SK-MEL-5 (cell line): ENCODE measurements at regions not wholly inside any gene's neighbourhood (a gene's known extent, or its start where the extent isn't known, plus 50 kb on each side); places are given as distances from the start of the nearest gene placed in this dataset.
"Not testable (repeated sequence)": the region's sequence is repeated elsewhere in the genome, so short reads cannot be mapped to it uniquely, and the experiment has no call there.

ENCODE experiments used
- DNase-seq: peaks from one replicate; pipeline ENCODE4 v3.0.0-alpha.2; 2016; ENCODE audit warnings: low read depth, low spot score
- in situ Hi-C: cut with HindIII; loops from 2 replicates; pipeline ENCODE4 v1.10.0; 2016; ENCODE audit warnings: low sequenced_read_pairs, high pct_unique_total_duplicates, low pct_unique_long_range_greater_than_20kb

- in situ Hi-C loops, result no loop called here
- DNase-seq, result no peak
Measured at GRCh38 chr4:186871856-186872255, 148.2 kb upstream of the FAT1 start.

DNA sequence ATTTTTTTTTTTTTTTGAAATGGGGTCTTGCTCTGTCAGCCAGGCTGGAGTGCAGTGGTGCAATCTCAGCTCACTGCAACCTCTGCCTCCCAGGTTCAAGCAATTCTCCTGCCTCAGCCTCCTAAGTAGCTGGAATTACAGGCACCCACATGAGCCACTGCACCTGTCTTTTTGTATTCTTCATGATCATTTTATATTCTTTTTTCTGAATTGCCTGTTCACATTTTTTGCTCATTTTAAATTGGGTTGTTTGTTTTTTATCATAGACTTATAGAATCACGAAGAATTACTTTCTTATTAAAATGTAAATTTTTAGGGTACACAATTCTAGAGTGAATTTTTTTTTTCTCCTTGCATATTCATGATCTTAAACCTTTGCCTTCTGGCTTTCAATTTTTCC, 149.4 kb upstream of the FAT1 start:
- in situ Hi-C loops, result not testable (repeated sequence)

DNA sequence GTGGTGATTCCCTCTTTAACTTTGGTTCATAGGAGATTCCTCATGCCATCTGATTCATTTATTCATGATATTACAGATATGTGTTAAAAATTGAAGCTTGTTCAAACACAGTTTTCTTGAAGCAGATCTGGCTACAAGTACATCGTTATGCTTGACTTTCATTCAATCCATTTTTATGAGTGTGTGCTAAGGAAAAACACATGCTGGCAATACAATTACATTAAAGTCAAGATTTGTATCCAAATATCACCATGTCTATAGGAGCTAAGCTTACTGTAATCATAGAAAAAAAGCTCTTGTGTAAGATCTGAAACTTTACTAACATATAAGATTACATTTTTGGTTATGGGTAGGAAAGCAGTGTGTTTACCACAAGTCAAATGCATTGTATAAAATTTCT, 151.8 kb upstream of the FAT1 start:
- DNase-seq, result no peak
- in situ Hi-C loops, result no loop called here

More for the DNA sequence above, 149.4 kb upstream of the FAT1 start:
- DNase-seq, result not testable (repeated sequence)

DNA sequence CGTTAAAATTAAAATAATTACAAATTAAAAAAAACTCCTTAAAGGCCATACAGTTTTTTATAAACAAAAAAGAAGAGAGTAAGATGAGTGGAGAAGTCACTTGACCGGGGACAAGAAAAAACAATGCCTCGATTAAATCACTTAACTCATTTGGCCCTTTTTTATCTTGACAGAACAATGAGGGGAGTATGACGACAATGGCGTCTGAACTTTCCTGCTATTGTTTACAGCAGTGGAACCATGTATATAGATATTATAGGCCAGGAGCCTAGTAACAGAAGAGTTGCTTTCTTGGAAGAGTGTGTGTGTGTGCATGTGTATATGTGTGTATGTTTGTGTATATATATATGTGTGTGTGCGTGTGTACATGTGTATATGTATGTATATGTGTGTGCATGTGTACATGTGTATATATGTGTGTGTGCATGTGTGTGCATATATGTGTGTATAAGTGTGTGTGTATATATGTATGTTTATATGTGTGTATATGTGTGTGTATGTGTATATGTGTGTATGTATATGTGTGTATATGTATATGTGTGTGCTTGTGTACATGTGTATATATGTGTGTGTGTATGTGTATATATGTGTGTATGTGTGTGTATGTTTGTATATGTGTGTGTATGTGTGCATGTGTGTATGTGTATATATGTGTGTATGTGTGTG, 153.4 kb upstream of the FAT1 start:
- DNase-seq, result no peak
- in situ Hi-C loops, result no loop called here

DNA sequence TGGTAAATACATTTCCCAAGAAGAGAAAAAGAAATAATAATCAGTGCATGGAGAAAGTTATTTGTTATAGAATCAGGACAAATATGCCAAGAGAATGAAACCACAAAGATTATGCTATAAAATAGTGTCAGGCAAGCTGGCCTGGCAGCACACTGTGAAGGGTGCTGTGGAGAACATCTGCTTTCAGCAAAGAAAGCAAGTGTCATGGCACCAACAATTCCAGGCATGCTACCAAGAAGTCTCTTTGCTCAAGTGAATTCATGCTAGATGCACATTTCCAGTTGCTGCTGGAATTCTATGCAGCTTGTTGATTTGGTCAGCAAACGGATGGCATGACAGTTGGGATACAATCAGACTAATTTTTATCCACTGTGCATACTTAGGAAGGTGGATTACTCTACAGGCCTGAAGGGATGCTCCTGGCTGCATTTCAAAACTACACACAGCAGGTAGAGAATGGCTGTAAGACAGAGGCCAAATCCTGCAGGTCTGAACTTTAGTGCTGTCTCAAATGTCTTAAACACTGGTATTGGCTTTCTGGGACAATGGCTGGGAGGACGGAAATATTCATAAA, 154.6 kb upstream of the FAT1 start:
- DNase-seq, result no peak
- in situ Hi-C loops, result no loop called here

- in situ Hi-C loops, result no loop called here
- no peak for DNase-seq
Measured at GRCh38 chr4:186881521-186882220, 158.0 kb upstream of the FAT1 start.

GRCh38 chr4:186882293-186882692, 158.6 kb upstream of the FAT1 start:
- in situ Hi-C loops, result no loop called here
- no peak for DNase-seq

DNA sequence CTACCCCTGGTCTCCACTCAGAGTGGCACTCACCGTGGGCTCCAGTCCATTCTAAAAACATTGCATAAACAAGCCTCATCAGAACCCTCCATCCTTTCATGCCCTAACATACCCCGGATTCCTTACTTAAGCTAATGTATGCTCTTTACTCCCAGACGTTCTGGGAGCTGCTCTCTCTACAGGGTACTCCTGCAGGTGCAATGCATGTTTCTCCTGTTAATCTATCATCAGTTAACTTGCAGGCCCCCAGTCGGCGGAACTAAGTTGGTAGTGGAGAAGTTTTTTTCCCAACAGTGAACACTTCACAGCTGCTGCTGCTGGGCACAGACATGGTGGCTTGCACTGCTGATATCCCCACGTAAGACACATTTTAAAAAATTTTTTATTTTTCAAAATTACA, 161.6 kb upstream of the FAT1 start:
- in situ Hi-C loops, result no loop called here
- no peak for DNase-seq

DNA sequence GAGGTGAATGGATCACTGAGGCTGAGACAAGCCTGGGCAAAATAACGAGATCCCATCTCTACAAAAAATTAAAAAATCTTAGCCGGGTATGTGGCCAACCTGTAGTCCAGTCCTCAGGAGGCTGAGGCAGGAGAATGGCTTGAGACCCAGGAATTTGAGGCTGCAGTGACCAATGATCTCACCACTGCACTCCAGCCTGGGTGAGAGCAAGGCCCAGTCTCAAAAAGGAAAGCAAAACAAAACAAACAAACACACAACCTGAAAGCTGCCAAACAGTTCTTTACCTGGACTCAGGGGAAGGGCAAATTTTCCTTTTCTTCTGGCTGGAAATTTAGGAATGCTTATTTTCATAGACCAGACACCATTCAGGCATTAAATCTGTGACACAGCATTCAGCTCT, 163.1 kb upstream of the FAT1 start:
- no peak for DNase-seq
- in situ Hi-C loops, result no loop called here

GRCh38 chr4:186887291-186887700, 163.6 kb upstream of the FAT1 start:
- in situ Hi-C loops, result no loop called here

DNA sequence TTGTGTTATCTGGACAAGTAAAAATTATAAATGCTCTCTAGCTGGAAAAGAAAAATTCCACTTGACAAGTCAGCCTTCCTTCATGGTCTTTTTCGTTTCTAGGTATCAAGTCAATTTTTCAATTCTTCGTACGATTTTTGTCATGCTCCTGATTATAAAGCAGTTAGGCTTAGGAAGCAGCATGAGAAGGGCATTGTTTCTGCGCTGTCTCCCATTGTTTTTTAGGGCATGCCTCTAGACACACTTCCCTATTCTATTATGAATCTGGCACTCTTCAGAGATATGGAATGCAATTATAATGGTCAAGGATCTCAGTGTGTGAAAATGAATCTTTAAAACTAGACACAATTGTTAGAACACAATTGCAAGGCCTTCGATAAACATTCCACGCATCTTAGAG, 164.1 kb upstream of the FAT1 start:
- in situ Hi-C loops, result no loop called here
- no peak for DNase-seq

More at GRCh38 chr4:186887291-186887700, 163.6 kb upstream of the FAT1 start:
- DNase-seq, result no peak

DNA sequence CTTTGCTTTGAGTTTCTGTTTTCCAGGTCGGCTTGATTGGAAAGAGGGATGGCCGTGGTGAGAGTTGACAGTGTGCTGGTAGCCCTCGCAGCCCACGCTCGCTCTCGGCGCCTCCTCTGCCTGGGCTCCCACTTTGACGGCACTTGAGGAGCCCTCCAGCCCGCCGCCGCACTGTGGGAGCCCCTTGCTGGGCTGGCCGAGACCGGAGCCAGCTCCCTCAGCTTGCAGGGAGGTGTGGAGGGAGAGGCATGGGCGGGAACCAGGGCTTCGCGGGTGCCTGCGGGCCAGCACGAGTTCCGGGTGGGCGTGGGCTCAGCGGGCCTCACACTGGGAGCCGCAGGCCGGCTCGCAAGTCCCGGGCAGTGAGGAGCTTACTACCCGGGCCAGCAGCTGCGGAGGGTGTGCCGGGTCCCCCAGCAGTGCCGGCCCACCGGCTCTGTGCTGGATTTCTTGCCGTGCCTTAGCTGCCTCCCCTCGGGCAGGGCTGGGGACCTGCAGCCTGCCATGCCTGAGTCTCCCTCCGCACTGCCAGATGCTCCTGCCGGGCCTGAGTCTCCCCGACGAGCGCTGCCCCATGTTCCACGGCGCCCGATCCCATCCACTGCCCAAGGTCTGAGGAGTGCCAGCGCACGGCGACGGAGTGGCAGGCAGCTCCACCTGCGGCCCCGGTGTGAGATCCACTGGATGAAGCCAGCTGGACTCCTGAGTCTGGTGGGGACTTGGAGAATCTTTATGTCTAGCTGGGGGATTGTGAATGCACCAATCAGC, 166.4 kb upstream of the FAT1 start:
- in situ Hi-C loops, result no loop called here

DNA sequence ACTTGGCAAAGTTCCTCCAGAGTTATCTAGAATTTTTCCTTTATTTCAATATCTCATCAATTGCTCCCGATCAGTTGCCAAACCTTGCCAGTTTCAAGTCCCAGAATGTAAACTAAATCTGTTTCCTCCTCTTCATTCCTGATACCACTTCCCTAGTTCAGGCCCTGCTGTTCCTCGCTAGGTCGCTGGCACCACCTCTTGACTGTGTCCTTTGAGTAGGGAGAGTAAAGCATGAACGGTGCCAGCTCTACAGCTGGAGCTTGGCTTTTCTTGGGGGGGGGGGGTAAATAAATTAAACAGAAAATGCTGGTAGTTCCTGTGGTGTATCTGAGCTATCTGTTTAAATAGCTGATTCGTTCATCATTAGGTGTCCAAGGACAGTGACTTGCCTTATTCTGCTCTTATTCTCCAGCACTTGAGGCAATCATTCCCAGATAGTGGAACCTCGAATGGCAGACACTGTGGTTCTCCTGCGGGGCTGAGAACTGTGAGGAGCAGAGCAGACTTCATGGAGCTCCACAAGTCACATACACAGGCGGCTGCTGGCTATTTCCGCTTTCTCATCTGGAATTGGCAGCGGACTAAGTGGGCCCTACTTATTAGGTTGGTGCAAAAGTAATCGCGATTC, 168.3 kb upstream of the FAT1 start:
- in situ Hi-C loops, result no loop called here
- DNase-seq, result no peak

More for the DNA sequence above, 166.4 kb upstream of the FAT1 start:
- DNase-seq, result no peak

- in situ Hi-C loops, result no loop called here
Measured at GRCh38 chr4:186898367-186898766, 174.7 kb upstream of the FAT1 start.

GRCh38 chr4:186900232-186900900, 176.7 kb upstream of the FAT1 start:
- DNase-seq, result no peak
- in situ Hi-C loops, result no loop called here

More at GRCh38 chr4:186898367-186898766, 174.7 kb upstream of the FAT1 start:
- DNase-seq, result no peak

GRCh38 chr4:186900984-186901383, 177.3 kb upstream of the FAT1 start:
- DNase-seq, result no peak
- in situ Hi-C loops, result no loop called here

GRCh38 chr4:186901850-186902249, 178.2 kb upstream of the FAT1 start:
- in situ Hi-C loops, result no loop called here
- no peak for DNase-seq
